ENCODE measurements at regions not wholly inside any gene's neighbourhood (a gene's known extent, or its start where the extent isn't known, plus 50 kb on each side); places are given as distances from the start of the nearest gene placed in this dataset.

DNA sequence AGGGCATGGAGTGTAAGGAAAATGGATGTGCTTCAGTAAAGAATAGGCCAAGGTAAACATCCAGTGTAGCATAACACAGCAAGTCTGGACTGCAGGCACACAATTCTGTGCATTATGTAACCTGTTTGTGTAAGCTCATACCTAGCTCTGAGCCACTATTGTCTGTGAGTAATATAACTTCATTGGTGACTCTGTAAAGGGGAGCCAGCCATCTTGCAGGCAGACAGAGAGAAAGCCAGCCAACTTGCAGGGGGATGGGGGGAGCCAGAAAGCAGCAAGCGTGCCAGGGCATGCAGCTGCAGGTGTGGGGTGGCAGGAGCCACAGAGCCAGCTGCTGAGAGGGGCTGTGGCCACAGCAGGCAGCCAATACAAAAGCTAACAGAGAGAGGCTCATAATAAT is 449.2 kb downstream of the IPMK start:
- TF ChIP-seq, protein P1, sequence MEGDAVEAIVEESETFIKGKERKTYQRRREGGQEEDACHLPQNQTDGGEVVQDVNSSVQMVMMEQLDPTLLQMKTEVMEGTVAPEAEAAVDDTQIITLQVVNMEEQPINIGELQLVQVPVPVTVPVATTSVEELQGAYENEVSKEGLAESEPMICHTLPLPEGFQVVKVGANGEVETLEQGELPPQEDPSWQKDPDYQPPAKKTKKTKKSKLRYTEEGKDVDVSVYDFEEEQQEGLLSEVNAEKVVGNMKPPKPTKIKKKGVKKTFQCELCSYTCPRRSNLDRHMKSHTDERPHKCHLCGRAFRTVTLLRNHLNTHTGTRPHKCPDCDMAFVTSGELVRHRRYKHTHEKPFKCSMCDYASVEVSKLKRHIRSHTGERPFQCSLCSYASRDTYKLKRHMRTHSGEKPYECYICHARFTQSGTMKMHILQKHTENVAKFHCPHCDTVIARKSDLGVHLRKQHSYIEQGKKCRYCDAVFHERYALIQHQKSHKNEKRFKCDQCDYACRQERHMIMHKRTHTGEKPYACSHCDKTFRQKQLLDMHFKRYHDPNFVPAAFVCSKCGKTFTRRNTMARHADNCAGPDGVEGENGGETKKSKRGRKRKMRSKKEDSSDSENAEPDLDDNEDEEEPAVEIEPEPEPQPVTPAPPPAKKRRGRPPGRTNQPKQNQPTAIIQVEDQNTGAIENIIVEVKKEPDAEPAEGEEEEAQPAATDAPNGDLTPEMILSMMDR (IDR thresholded peaks at IDR 0.05; ENCODE audit: low read depth, low read length), result no peak
- in situ Hi-C loops (cut with HindIII; ENCODE audit: low sequenced_read_pairs), result no loop called here
- no peak overlapping the region for H3K4me3 ChIP-seq (ENCODE audit: low read depth, low read length)

DNA sequence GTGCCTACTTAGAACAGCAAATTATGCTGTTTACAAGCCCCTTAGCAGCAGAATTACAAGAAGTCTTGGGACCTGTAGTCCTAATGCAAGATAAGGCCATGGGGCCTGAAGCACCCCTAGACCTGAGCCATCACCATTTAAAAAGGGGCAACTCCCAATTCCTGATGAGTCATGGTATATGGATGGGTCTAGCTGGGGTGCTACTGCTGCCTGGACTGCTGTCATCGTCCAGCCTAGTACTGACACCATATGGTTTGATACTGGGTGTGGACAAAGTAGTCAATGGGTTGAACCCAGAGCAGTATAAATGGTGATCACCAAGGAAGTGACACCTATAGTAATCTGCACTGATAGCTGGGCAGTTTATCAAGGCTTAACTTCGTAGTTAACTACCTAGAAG is 450.0 kb downstream of the IPMK start:
- no peak for DNase-seq (ENCODE audit: low read depth, low spot score)
- in situ Hi-C loops (cut with HindIII; ENCODE audit: low sequenced_read_pairs), result no loop called here
- H3K4me3 ChIP-seq (ENCODE audit: low read depth, low read length), result no peak overlapping the region
- TF ChIP-seq, protein P1 (IDR thresholded peaks at IDR 0.05; ENCODE audit: low read depth, low read length), result no peak

More for the DNA sequence above, 449.2 kb downstream of the IPMK start:
- DNase-seq (ENCODE audit: low read depth, low spot score), result no peak

DNA sequence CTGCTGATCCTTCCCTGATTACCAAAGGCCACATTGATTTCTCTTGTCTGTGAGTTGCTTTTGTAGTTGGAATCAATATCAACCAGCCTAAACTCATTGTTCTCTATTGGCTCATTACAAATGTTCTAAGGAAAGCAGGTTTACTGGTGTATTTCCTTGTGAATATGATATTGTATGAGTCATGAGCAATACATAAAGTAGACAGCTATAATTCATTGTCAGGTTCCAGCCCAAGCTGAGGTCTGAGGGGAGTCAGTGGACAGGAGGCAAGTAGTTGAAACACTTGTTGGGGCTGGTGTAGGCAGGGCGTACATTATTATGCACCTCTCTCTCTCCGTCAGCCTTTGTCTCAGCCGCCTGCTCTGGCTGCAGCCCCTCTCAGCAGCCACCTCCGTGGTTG is 451.7 kb downstream of the IPMK start:
- no peak overlapping the region for H3K4me3 ChIP-seq (ENCODE audit: low read depth, low read length)
- in situ Hi-C loops (cut with HindIII; ENCODE audit: low sequenced_read_pairs), result no loop called here
- DNase-seq (ENCODE audit: low read depth, low spot score), result no peak
- TF ChIP-seq, protein P1 (IDR thresholded peaks at IDR 0.05; ENCODE audit: low read depth, low read length), result no peak

DNA sequence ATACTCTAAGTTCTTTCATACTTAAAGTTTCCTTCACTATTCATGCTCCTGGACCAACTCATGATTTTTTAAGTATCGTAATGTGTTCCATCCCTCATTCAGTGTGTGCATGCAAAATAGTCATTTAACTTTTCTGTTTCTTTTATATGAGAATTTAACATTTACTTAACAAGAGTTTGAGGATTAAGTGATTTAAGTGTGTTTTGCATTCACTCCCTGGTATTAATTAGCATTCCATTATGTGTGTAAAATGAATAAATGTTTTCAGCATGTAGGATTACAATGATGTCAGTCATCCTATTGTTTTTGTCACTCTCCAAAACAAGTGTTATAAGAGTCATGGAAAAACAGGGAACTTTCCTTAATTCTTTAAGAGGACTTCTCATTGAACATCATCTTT is 457.7 kb downstream of the IPMK start:
- no peak overlapping the region for H3K4me3 ChIP-seq (ENCODE audit: low read depth, low read length)
- TF ChIP-seq, protein P1 (IDR thresholded peaks at IDR 0.05; ENCODE audit: low read depth, low read length), result no peak
- in situ Hi-C loops (cut with HindIII; ENCODE audit: low sequenced_read_pairs), result no loop called here
- DNase-seq (ENCODE audit: low read depth, low spot score), result no peak

DNA sequence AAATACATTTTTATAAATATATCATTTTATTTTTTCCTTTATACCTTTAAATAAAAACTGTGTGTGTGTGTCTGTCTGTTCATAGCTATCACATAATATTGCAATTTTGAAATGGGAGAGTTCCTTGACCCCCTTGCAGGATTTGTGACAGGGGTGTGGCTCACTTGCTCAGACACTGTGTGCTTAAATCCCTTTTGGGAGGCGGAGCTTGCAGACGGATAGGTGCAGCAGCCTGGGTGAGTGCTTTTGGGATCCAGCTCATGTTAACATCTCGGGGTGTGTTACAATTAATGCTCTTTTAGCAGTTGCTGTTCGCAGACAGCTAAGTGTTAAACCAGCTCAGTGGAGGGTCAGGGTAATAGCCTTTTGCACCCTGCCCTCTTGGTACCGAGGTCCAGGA is 459.8 kb downstream of the IPMK start:
- DNase-seq (ENCODE audit: low read depth, low spot score), result no peak
- no peak overlapping the region for H3K4me3 ChIP-seq (ENCODE audit: low read depth, low read length)
- TF ChIP-seq, protein P1 (IDR thresholded peaks at IDR 0.05; ENCODE audit: low read depth, low read length), result no peak
- in situ Hi-C loops (cut with HindIII; ENCODE audit: low sequenced_read_pairs), result no loop called here

DNA sequence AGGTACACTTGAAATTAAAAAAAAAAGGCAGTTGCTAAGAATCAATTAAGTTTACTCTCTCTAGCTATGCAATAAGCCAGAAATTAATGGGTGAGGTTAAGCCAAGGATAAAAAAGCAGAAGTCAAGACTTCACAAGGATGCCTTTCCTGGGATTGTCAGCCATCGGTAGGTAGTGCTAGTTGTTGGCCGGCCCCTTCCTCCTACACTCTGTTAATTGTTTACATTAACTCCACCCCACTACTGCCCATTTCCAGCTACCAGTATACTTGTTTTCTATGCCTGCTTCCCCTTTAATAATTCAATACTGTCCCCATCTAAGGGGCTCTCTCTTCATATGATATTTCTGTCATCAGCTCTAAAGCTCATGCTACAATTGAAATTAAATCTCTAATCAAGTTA is 461.0 kb downstream of the IPMK start:
- DNase-seq (ENCODE audit: low read depth, low spot score), result no peak
- in situ Hi-C loops (cut with HindIII; ENCODE audit: low sequenced_read_pairs), result no loop called here
- TF ChIP-seq, protein P1 (IDR thresholded peaks at IDR 0.05; ENCODE audit: low read depth, low read length), result no peak
- no peak overlapping the region for H3K4me3 ChIP-seq (ENCODE audit: low read depth, low read length)

DNA sequence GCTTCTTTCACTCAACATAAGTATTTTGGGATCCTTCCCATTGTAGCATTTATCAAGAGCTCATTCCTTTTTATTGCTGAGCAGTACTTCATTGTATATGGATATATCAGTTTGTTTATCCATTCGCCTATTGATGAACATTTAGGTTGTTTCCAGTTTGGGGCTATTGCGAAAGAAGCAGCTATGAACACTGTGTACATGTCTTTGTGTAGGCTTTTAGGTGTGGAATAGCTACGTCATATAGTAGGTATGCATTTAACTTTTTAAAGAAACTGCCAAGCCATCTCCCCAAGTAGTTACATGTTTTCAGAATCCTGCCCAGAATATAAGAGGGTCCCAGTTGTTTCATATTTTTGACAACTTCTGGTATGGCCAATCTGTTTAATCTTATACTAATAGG is 468.1 kb downstream of the IPMK start:
- in situ Hi-C loops (cut with HindIII; ENCODE audit: low sequenced_read_pairs), result no loop called here
- no peak for DNase-seq (ENCODE audit: low read depth, low spot score)
- H3K4me3 ChIP-seq (ENCODE audit: low read depth, low read length), result no peak overlapping the region
- TF ChIP-seq, protein P1 (IDR thresholded peaks at IDR 0.05; ENCODE audit: low read depth, low read length), result no peak

All from astrocyte of the spinal cord (primary cell).